ENCODE measurements at regions not wholly inside any gene's neighbourhood (a gene's known extent, or its start where the extent isn't known, plus 50 kb on each side); places are given as distances from the start of the nearest gene placed in this dataset.

- DNase-seq (no peak), ATAC-seq (no peak)
- CTCF ChIA-PET = no interaction called here
- Mint-ChIP-seq H3K9me3 (ENCODE audit: insufficient read depth) (peaks cover 19% of the 10 kb centered on the region), H3K27ac (no peak overlapping the region), H3K4me3 (no peak overlapping the region), H3K27me3 (ENCODE audit: low read depth) (no peaks in the 10 kb centered on the region), H3K4me1 (ENCODE audit: low read depth) (no peaks in the 10 kb centered on the region), H3K36me3 (ENCODE audit: low read depth) (no peaks in the 10 kb centered on the region)
- POLR2A ChIA-PET = no interaction called here
Measured at GRCh38 chr13:103547914-103548313, 481.7 kb upstream of the SLC10A2 start.

GRCh38 chr13:103546271-103546670 lies 480.1 kb upstream of the SLC10A2 start:
- Mint-ChIP-seq H3K36me3 (ENCODE audit: low read depth) (no peaks in the 10 kb centered on the region), H3K9me3 (ENCODE audit: insufficient read depth) (peaks cover 14% of the 10 kb centered on the region)
- CTCF ChIA-PET = no interaction called here

GRCh38 chr13:103542648-103543047 lies 476.4 kb upstream of the SLC10A2 start:
- ChIA-PET POLR2A (no interaction called here), CTCF (no interaction called here)
- Mint-ChIP-seq H3K36me3 (ENCODE audit: low read depth) (no peaks in the 10 kb centered on the region), H3K9me3 (ENCODE audit: insufficient read depth) (peaks cover 9% of the 10 kb centered on the region), H3K4me3 (no peak overlapping the region), H3K4me1 (ENCODE audit: low read depth) (no peaks in the 10 kb centered on the region), H3K27me3 (ENCODE audit: low read depth) (no peaks in the 10 kb centered on the region), H3K27ac (no peak overlapping the region)
- no peak for ATAC-seq
- DNase-seq = no peak

More at GRCh38 chr13:103546271-103546670, 480.1 kb upstream of the SLC10A2 start:
- no peak for DNase-seq
- Mint-ChIP-seq H3K4me1 (ENCODE audit: low read depth) (no peaks in the 10 kb centered on the region), H3K27me3 (ENCODE audit: low read depth) (no peaks in the 10 kb centered on the region), H3K27ac (no peak overlapping the region), H3K4me3 (no peak overlapping the region)
- no peak for ATAC-seq
- POLR2A ChIA-PET = no interaction called here

- no peak overlapping the region for H3K27ac Mint-ChIP-seq
- no peaks in the 10 kb centered on the region for H3K9me3 Mint-ChIP-seq (ENCODE audit: insufficient read depth)
- H3K27me3 Mint-ChIP-seq (ENCODE audit: low read depth) = no peaks in the 10 kb centered on the region
- H3K36me3 Mint-ChIP-seq (ENCODE audit: low read depth) = no peaks in the 10 kb centered on the region
- DNase-seq = no peak
- ChIA-PET POLR2A (no interaction called here), CTCF (no interaction called here)
- H3K4me1 Mint-ChIP-seq (ENCODE audit: low read depth) = no peaks in the 10 kb centered on the region
- ATAC-seq = no peak
- H3K4me3 Mint-ChIP-seq = no peak overlapping the region
Measured at GRCh38 chr13:103540382-103540765, 474.2 kb upstream of the SLC10A2 start.

GRCh38 chr13:103539721-103540381 lies 473.6 kb upstream of the SLC10A2 start:
- no peak overlapping the region for H3K27ac Mint-ChIP-seq
- CTCF ChIA-PET = no interaction called here
- no peak overlapping the region for H3K4me3 Mint-ChIP-seq
- POLR2A ChIA-PET = no interaction called here
- H3K9me3 Mint-ChIP-seq (ENCODE audit: insufficient read depth) = no peaks in the 10 kb centered on the region
- H3K27me3 Mint-ChIP-seq (ENCODE audit: low read depth) = no peaks in the 10 kb centered on the region
- ATAC-seq = no peak
- no peaks in the 10 kb centered on the region for H3K36me3 Mint-ChIP-seq (ENCODE audit: low read depth)
- no peaks in the 10 kb centered on the region for H3K4me1 Mint-ChIP-seq (ENCODE audit: low read depth)
- no peak for DNase-seq

- no peak for ATAC-seq
- H3K27me3 Mint-ChIP-seq (ENCODE audit: low read depth) = no peaks in the 10 kb centered on the region
Measured at GRCh38 chr13:103539265-103539664, 473.0 kb upstream of the SLC10A2 start.

GRCh38 chr13:103537616-103538015 lies 471.4 kb upstream of the SLC10A2 start:
- Mint-ChIP-seq H3K27me3 (ENCODE audit: low read depth) (no peaks in the 10 kb centered on the region), H3K9me3 (ENCODE audit: insufficient read depth) (no peaks in the 10 kb centered on the region), H3K4me1 (ENCODE audit: low read depth) (no peaks in the 10 kb centered on the region), H3K27ac (no peak overlapping the region), H3K36me3 (ENCODE audit: low read depth) (no peaks in the 10 kb centered on the region), H3K4me3 (no peak overlapping the region)
- POLR2A ChIA-PET = no interaction called here
- ATAC-seq (no peak), DNase-seq (no peak)
- CTCF ChIA-PET = no interaction called here

More at GRCh38 chr13:103539265-103539664, 473.0 kb upstream of the SLC10A2 start:
- POLR2A ChIA-PET = no interaction called here
- Mint-ChIP-seq H3K36me3 (ENCODE audit: low read depth) (no peaks in the 10 kb centered on the region), H3K4me1 (ENCODE audit: low read depth) (no peaks in the 10 kb centered on the region), H3K4me3 (no peak overlapping the region), H3K9me3 (ENCODE audit: insufficient read depth) (no peaks in the 10 kb centered on the region), H3K27ac (no peak overlapping the region)
- CTCF ChIA-PET = no interaction called here
- DNase-seq = no peak

- ChIA-PET CTCF (no interaction called here), POLR2A (no interaction called here)
- Mint-ChIP-seq H3K9me3 (ENCODE audit: insufficient read depth) (no peaks in the 10 kb centered on the region), H3K4me3 (no peak overlapping the region), H3K4me1 (ENCODE audit: low read depth) (no peaks in the 10 kb centered on the region), H3K27me3 (ENCODE audit: low read depth) (no peaks in the 10 kb centered on the region), H3K36me3 (ENCODE audit: low read depth) (no peaks in the 10 kb centered on the region), H3K27ac (no peak overlapping the region)
- DNase-seq = no peak
- ATAC-seq = no peak
Measured at GRCh38 chr13:103531278-103531677, 465.1 kb upstream of the SLC10A2 start.

- Mint-ChIP-seq H3K36me3 (ENCODE audit: low read depth) (no peaks in the 10 kb centered on the region), H3K4me1 (ENCODE audit: low read depth) (no peaks in the 10 kb centered on the region), H3K27ac (no peak overlapping the region), H3K27me3 (ENCODE audit: low read depth) (no peaks in the 10 kb centered on the region), H3K4me3 (no peak overlapping the region), H3K9me3 (ENCODE audit: insufficient read depth) (no peaks in the 10 kb centered on the region)
- no peak for DNase-seq
- ChIA-PET POLR2A (no interaction called here), CTCF (no interaction called here)
- no peak for ATAC-seq
Measured at GRCh38 chr13:103528437-103528836, 462.2 kb upstream of the SLC10A2 start.

- H3K4me3 Mint-ChIP-seq = no peak overlapping the region
- DNase-seq (no peak), ATAC-seq (no peak)
- H3K27me3 Mint-ChIP-seq (ENCODE audit: low read depth) = no peaks in the 10 kb centered on the region
- CTCF ChIA-PET = no interaction called here
- H3K36me3 Mint-ChIP-seq (ENCODE audit: low read depth) = no peaks in the 10 kb centered on the region
- H3K4me1 Mint-ChIP-seq (ENCODE audit: low read depth) = no peaks in the 10 kb centered on the region
- POLR2A ChIA-PET = no interaction called here
- no peak overlapping the region for H3K27ac Mint-ChIP-seq
- H3K9me3 Mint-ChIP-seq (ENCODE audit: insufficient read depth) = no peaks in the 10 kb centered on the region
Measured at GRCh38 chr13:103525530-103525929, 459.3 kb upstream of the SLC10A2 start.

- no peak overlapping the region for H3K4me3 Mint-ChIP-seq
- POLR2A ChIA-PET = no interaction called here
- CTCF ChIA-PET = no interaction called here
Measured at GRCh38 chr13:103523858-103524257, 457.6 kb upstream of the SLC10A2 start.

GRCh38 chr13:103521532-103521931 lies 455.3 kb upstream of the SLC10A2 start:
- Mint-ChIP-seq H3K4me1 (ENCODE audit: low read depth) (no peaks in the 10 kb centered on the region), H3K9me3 (ENCODE audit: insufficient read depth) (no peaks in the 10 kb centered on the region), H3K36me3 (ENCODE audit: low read depth) (no peaks in the 10 kb centered on the region), H3K27ac (no peak overlapping the region), H3K4me3 (no peak overlapping the region), H3K27me3 (ENCODE audit: low read depth) (no peaks in the 10 kb centered on the region)
- ChIA-PET POLR2A (no interaction called here), CTCF (no interaction called here)
- no peak for DNase-seq
- no peak for ATAC-seq

More at GRCh38 chr13:103523858-103524257, 457.6 kb upstream of the SLC10A2 start:
- DNase-seq (no peak), ATAC-seq (no peak)
- Mint-ChIP-seq H3K36me3 (ENCODE audit: low read depth) (no peaks in the 10 kb centered on the region), H3K9me3 (ENCODE audit: insufficient read depth) (no peaks in the 10 kb centered on the region), H3K27me3 (ENCODE audit: low read depth) (no peaks in the 10 kb centered on the region), H3K27ac (no peak overlapping the region), H3K4me1 (ENCODE audit: low read depth) (no peaks in the 10 kb centered on the region)

GRCh38 chr13:103517768-103518102 lies 451.5 kb upstream of the SLC10A2 start:
- Mint-ChIP-seq H3K36me3 (ENCODE audit: low read depth) (no peaks in the 10 kb centered on the region), H3K9me3 (ENCODE audit: insufficient read depth) (no peaks in the 10 kb centered on the region), H3K4me3 (no peak overlapping the region), H3K27ac (no peak overlapping the region), H3K4me1 (ENCODE audit: low read depth) (no peaks in the 10 kb centered on the region), H3K27me3 (ENCODE audit: low read depth) (no peaks in the 10 kb centered on the region)
- CTCF ChIA-PET = no interaction called here
- POLR2A ChIA-PET = no interaction called here
- ATAC-seq = no peak
- no peak for DNase-seq
